Ovary (tissue), 3 donors: ENCODE measurements at regions not wholly inside any gene's neighbourhood (a gene's known extent, or its start where the extent isn't known, plus 50 kb on each side); places are given as distances from the start of the nearest gene placed in this dataset.

Experiments used
- EP300 ChIP-seq: sonication (generic); formaldehyde crosslinking; IDR thresholded peaks from one replicate; pipeline ENCODE4 v1.6.1; 2017; ENCODE audit warnings: antibody characterized with exemption
- POLR2A ChIP-seq: fragments of 450-650 bp; IDR thresholded peaks from one replicate; pipeline ENCODE4 v1.6.1; 2017; ENCODE audit warnings: antibody characterized with exemption, mild to moderate bottlenecking, moderate library complexity
- TF ChIP-seq, protein P1 (sequence below), 3 donors: fragments of 450-650 bp in 2 of 3; fragments of 200-600 bp in 1 of 3; IDR thresholded peaks; one replicate each; pipeline versions ENCODE4 v1.5.1 to v1.8.0; 2016 to 2022; ENCODE audit warnings: antibody characterized with exemption in 3 of 3, mild to moderate bottlenecking in 1 of 3
- donor health status: DM: no; HTN: no; CAD: no.

DNA sequence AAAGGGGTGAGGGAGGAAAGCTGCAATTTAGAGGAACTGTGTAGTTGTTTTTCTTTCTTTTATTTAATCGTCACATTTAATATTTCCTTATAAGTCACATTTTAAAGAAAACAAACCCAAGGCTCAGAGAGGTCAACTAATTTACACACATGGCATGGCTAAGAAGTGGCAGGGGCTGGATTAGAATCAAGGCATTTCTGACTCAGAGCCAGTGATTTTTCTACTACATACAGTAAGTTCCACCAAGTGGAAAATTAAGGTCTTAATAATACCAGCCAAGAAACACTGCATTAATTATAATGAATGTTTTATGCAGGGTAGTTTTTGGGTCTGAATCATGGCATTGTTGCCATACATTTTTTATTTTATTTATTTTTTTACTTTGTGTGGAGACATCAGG is 607.7 kb upstream of the CITED2 start:
- TF ChIP-seq, protein P1, sequence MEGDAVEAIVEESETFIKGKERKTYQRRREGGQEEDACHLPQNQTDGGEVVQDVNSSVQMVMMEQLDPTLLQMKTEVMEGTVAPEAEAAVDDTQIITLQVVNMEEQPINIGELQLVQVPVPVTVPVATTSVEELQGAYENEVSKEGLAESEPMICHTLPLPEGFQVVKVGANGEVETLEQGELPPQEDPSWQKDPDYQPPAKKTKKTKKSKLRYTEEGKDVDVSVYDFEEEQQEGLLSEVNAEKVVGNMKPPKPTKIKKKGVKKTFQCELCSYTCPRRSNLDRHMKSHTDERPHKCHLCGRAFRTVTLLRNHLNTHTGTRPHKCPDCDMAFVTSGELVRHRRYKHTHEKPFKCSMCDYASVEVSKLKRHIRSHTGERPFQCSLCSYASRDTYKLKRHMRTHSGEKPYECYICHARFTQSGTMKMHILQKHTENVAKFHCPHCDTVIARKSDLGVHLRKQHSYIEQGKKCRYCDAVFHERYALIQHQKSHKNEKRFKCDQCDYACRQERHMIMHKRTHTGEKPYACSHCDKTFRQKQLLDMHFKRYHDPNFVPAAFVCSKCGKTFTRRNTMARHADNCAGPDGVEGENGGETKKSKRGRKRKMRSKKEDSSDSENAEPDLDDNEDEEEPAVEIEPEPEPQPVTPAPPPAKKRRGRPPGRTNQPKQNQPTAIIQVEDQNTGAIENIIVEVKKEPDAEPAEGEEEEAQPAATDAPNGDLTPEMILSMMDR (IDR thresholded peaks at IDR 0.05), result no peak
- TF ChIP-seq EP300 (no peak), POLR2A (no peak)
